Esophagus squamous epithelium (tissue), 4 donors: ENCODE measurements at regions not wholly inside any gene's neighbourhood (a gene's known extent, or its start where the extent isn't known, plus 50 kb on each side); places are given as distances from the start of the nearest gene placed in this dataset.

Experiments used
- CTCF ChIP-seq, 6 experiments: fragments of 450-650 bp in 4 of 6; fragments of 200-600 bp in 2 of 6; sonication (generic) in 2 of 6; IDR thresholded peaks; one replicate each; pipeline ENCODE4 v1.5.1; 2016 to 2019; ENCODE audit warnings: antibody characterized with exemption in 6 of 6, mild to moderate bottlenecking in 4 of 6, moderate library complexity in 4 of 6
- POLR2A ChIP-seq, 4 donors: fragments of 450-650 bp; IDR thresholded peaks; one replicate each; pipeline ENCODE4 v1.6.1; 2017; ENCODE audit warnings: antibody characterized with exemption in 4 of 4, mild to moderate bottlenecking in 4 of 4, moderate library complexity in 3 of 4

- TF ChIP-seq POLR2A (IDR thresholded peaks at IDR 0.05): no peak
- no peak for TF ChIP-seq CTCF (IDR thresholded peaks at IDR 0.05)
Observed at GRCh38 chr9:14365670-14366069, 51.7 kb upstream of the NFIB start.
